ENCODE measurements at regions not wholly inside any gene's neighbourhood (a gene's known extent, or its start where the extent isn't known, plus 50 kb on each side); places are given as distances from the start of the nearest gene placed in this dataset.

DNA sequence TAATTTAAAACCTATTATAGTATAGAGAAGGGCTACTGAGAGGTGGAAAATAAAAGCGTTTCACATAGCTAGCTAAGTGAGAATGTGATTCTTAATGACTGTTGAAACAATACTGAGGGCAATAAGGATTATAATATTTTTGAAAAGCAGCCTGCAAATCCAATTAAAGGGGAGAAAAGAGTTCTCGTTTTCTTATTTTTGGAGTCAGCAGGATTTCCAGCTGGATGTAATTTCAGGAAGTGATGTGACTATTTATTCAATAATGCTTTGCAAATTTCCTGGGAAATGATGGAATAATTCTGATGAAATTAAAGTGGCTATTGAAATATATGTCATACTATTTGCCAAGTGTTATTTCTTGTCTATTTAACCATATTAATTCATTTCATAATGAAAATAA lies 279.1 kb downstream of the AEBP2 start:
- TF ChIP-seq, protein P1, sequence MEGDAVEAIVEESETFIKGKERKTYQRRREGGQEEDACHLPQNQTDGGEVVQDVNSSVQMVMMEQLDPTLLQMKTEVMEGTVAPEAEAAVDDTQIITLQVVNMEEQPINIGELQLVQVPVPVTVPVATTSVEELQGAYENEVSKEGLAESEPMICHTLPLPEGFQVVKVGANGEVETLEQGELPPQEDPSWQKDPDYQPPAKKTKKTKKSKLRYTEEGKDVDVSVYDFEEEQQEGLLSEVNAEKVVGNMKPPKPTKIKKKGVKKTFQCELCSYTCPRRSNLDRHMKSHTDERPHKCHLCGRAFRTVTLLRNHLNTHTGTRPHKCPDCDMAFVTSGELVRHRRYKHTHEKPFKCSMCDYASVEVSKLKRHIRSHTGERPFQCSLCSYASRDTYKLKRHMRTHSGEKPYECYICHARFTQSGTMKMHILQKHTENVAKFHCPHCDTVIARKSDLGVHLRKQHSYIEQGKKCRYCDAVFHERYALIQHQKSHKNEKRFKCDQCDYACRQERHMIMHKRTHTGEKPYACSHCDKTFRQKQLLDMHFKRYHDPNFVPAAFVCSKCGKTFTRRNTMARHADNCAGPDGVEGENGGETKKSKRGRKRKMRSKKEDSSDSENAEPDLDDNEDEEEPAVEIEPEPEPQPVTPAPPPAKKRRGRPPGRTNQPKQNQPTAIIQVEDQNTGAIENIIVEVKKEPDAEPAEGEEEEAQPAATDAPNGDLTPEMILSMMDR (IDR thresholded peaks at IDR 0.05) = no peak
- TF ChIP-seq POLR2A (IDR thresholded peaks at IDR 0.05) = no peak
